Parathyroid adenoma (tissue), 2 donors: ENCODE measurements at regions not wholly inside any gene's neighbourhood (a gene's known extent, or its start where the extent isn't known, plus 50 kb on each side); places are given as distances from the start of the nearest gene placed in this dataset.

Experiments used
- H2AFZ ChIP-seq: fragments of 300-600 bp; sonication (generic); one replicate; pipeline ENCODE4 v1.7.0; 2017; ENCODE audit warnings: antibody characterized with exemption, mild to moderate bottlenecking
- H3K27ac ChIP-seq: fragments of 300-600 bp; sonication (generic); one replicate; pipeline ENCODE4 v1.7.0; 2017
- H3K27me3 ChIP-seq: fragments of 300-600 bp; sonication (generic); one replicate; pipeline ENCODE4 v1.7.0; 2017; ENCODE audit warnings: low read length; ENCODE audit not compliant: control insufficient read depth, insufficient read depth
- H3K36me3 ChIP-seq: fragments of 300-600 bp; sonication (generic); one replicate; pipeline ENCODE4 v1.7.0; 2017; ENCODE audit warnings: low read length; ENCODE audit not compliant: control insufficient read depth, insufficient read depth
- H3K4me1 ChIP-seq: fragments of 300-600 bp; sonication (generic); one replicate; pipeline ENCODE4 v1.7.0; 2017; ENCODE audit warnings: control low read depth
- H3K4me2 ChIP-seq: fragments of 300-600 bp; sonication (generic); one replicate; pipeline ENCODE4 v1.7.0; 2017; ENCODE audit warnings: low read length
- H3K4me3 ChIP-seq: fragments of 300-600 bp; sonication (generic); one replicate; pipeline ENCODE4 v1.7.0; 2017; ENCODE audit warnings: low read depth, low read length
- H3K79me2 ChIP-seq: fragments of 300-600 bp; sonication (generic); one replicate; pipeline ENCODE4 v1.7.0; 2017; ENCODE audit warnings: control low read depth
- H3K9ac ChIP-seq: fragments of 300-600 bp; sonication (generic); one replicate; pipeline ENCODE4 v1.7.0; 2017; ENCODE audit warnings: mild to moderate bottlenecking
- H3K9me3 ChIP-seq: fragments of 300-600 bp; sonication (generic); one replicate; pipeline ENCODE4 v1.7.0; 2017; ENCODE audit warnings: low read length; ENCODE audit not compliant: control insufficient read depth
- CTCF ChIP-seq: fragments of 300-600 bp; sonication (generic); IDR thresholded peaks from one replicate; pipeline ENCODE4 v1.7.0; 2017; ENCODE audit warnings: antibody characterized with exemption, mild to moderate bottlenecking
- donor health status: primary hyperparathyroidism.

- H3K4me3 ChIP-seq = no peak overlapping the region
- no peaks in the 10 kb centered on the region for H3K79me2 ChIP-seq
- H3K4me1 ChIP-seq = no peaks in the 10 kb centered on the region
- no peak overlapping the region for H3K9ac ChIP-seq
- no peak for TF ChIP-seq CTCF
- H3K9me3 ChIP-seq = no peaks in the 10 kb centered on the region
- H3K27me3 ChIP-seq = no peaks in the 10 kb centered on the region
- no peaks in the 10 kb centered on the region for H3K36me3 ChIP-seq
- H3K27ac ChIP-seq = no peak overlapping the region
- no peak overlapping the region for H3K4me2 ChIP-seq
- H2AFZ ChIP-seq = no peak overlapping the region
These were observed 808.8 kb upstream of the EEF2KMT start for GRCh38 chr16:5906351-5906750.

GRCh38 chr16:5905935-5906334 is 808.3 kb upstream of the EEF2KMT start:
- no peaks in the 10 kb centered on the region for H3K27me3 ChIP-seq
- H3K36me3 ChIP-seq = no peaks in the 10 kb centered on the region
- H3K4me3 ChIP-seq = no peak overlapping the region
- H3K4me1 ChIP-seq = no peaks in the 10 kb centered on the region
- H2AFZ ChIP-seq = no peak overlapping the region
- no peak for TF ChIP-seq CTCF
- no peak overlapping the region for H3K27ac ChIP-seq
- no peak overlapping the region for H3K9ac ChIP-seq
- no peak overlapping the region for H3K4me2 ChIP-seq
- no peaks in the 10 kb centered on the region for H3K9me3 ChIP-seq
- H3K79me2 ChIP-seq = no peaks in the 10 kb centered on the region

- Histone ChIP-seq H3K4me3 (no peak overlapping the region), H3K4me1 (no peaks in the 10 kb centered on the region), H2AFZ (no peak overlapping the region), H3K79me2 (no peaks in the 10 kb centered on the region), H3K4me2 (no peak overlapping the region), H3K9ac (no peak overlapping the region), H3K9me3 (no peaks in the 10 kb centered on the region), H3K36me3 (no peaks in the 10 kb centered on the region), H3K27ac (no peak overlapping the region), H3K27me3 (no peaks in the 10 kb centered on the region)
- TF ChIP-seq CTCF = no peak
These were observed 806.2 kb upstream of the EEF2KMT start for GRCh38 chr16:5903832-5904231.

GRCh38 chr16:5903153-5903552 is 805.6 kb upstream of the EEF2KMT start:
- H3K9ac ChIP-seq = no peak overlapping the region
- H3K4me3 ChIP-seq = no peak overlapping the region
- H3K79me2 ChIP-seq = no peaks in the 10 kb centered on the region
- no peaks in the 10 kb centered on the region for H3K9me3 ChIP-seq
- H3K4me1 ChIP-seq = no peaks in the 10 kb centered on the region
- no peaks in the 10 kb centered on the region for H3K36me3 ChIP-seq
- H3K27ac ChIP-seq = no peak overlapping the region
- no peak overlapping the region for H2AFZ ChIP-seq
- H3K4me2 ChIP-seq = no peak overlapping the region
- no peak for TF ChIP-seq CTCF
- no peaks in the 10 kb centered on the region for H3K27me3 ChIP-seq

- no peak overlapping the region for H3K27ac ChIP-seq
- no peak overlapping the region for H3K4me3 ChIP-seq
- no peak overlapping the region for H2AFZ ChIP-seq
- H3K4me2 ChIP-seq = no peak overlapping the region
- no peaks in the 10 kb centered on the region for H3K36me3 ChIP-seq
- no peak overlapping the region for H3K9ac ChIP-seq
- H3K4me1 ChIP-seq = no peaks in the 10 kb centered on the region
- no peaks in the 10 kb centered on the region for H3K79me2 ChIP-seq
- no peaks in the 10 kb centered on the region for H3K9me3 ChIP-seq
- TF ChIP-seq CTCF = no peak
- no peaks in the 10 kb centered on the region for H3K27me3 ChIP-seq
These were observed 802.5 kb upstream of the EEF2KMT start for GRCh38 chr16:5900046-5900445.
